HG02588 (cell line): ENCODE measurements at regions not wholly inside any gene's neighbourhood (a gene's known extent, or its start where the extent isn't known, plus 50 kb on each side); places are given as distances from the start of the nearest gene placed in this dataset.
"Not testable (repeated sequence)": the region's sequence is repeated elsewhere in the genome, so short reads cannot be mapped to it uniquely, and the experiment has no call there.

Experiments used
- ATAC-seq: cut with Tn5 transposase; IDR thresholded peaks from one replicate; pipeline ENCODE4 v1.9.1; 2021; ENCODE audit warnings: mild to moderate bottlenecking, moderate library complexity; ENCODE audit not compliant: unreplicated experiment

DNA sequence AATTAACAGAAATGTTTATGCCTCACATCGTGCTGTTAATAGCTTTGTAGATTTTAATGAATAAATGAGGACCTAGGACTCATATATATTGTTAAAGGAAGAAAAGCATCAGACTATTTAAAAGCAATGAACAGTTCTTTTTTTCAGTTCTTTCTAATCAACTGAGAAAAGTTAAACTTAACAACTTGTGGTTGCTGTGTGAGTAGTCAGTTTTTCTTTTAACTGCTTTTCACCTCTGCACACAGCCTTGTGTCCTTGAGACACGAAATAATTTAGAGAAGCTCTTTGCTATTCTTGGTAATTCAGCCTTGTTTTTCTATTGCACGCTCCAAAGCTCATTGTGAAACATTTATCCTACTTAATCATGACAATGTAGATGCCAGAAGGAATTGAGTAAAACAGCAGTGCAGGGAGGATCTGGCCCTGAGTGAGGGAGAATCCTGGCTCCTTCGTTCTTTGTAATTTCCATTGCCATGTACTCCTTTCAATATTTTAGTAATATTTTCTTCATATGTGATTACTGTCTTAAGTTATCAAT is 499.0 kb downstream of the PYDC2 start:
- ATAC-seq = no peak

GRCh38 chr3:191961022-191961421 is 500.1 kb downstream of the PYDC2 start:
- no peak for ATAC-seq

DNA sequence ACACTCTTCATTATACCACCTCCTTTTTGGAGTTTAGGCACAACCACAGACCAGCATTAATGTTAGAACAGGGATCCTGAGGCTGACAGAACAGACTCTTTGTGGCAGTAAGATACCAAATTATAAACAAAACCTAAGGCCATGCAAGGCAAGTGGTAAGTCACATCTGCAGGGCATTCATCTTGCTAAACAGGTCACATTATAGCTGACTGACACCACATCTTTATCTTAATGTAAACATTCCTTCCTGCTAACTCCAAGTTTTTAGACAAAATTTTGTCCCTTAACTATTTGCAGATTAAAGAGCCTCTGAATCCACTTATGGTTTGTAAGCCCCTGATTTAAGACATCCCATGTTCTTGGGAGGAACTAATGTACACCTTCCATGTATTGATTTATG is 500.6 kb downstream of the PYDC2 start:
- no peak for ATAC-seq

DNA sequence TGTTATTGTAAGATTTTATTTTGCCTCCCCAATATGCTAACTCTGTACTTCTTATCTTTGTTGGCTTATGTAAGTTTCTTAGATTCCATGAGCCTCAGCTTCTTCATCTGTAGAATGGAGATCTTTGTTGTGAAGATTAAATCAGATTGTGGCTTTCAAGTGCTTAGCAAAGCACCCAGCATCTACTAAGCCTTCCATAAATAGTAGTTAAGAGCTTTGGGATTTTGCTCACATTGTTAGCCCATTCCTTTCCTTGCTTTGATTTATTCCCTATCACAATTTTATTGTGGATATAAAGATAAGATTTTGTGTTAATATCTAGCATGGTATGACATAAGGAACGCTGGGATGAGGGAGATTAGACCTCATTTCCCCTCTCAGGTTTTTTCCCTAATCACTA is 501.4 kb downstream of the PYDC2 start:
- no peak for ATAC-seq

DNA sequence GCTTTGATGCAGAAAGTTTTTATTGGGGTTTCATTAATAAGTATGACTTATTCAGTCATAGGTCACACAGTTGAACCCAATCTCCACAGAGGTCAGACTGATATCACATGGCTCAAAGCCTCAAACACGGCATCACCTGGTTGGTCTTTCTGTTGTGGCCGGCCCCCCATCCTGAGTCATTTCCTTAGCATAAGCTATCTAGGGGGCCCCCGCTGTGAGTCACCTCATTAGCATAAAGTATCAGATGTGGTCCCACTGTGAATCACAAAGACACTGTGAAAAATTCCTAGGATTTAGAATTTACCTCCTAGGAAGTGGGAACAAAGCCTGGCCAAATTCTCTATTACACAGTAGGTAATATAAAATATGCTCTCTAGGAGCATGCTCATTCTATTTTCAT is 502.2 kb downstream of the PYDC2 start:
- peak; percentile 34 for ATAC-seq

- no peak for ATAC-seq
Observed at GRCh38 chr3:191966556-191966955, 505.6 kb downstream of the PYDC2 start.

- ATAC-seq = no peak
Observed at GRCh38 chr3:191968299-191968698, 507.3 kb downstream of the PYDC2 start.

- ATAC-seq = no peak
Observed at GRCh38 chr3:191972714-191973398, 511.9 kb downstream of the PYDC2 start.

DNA sequence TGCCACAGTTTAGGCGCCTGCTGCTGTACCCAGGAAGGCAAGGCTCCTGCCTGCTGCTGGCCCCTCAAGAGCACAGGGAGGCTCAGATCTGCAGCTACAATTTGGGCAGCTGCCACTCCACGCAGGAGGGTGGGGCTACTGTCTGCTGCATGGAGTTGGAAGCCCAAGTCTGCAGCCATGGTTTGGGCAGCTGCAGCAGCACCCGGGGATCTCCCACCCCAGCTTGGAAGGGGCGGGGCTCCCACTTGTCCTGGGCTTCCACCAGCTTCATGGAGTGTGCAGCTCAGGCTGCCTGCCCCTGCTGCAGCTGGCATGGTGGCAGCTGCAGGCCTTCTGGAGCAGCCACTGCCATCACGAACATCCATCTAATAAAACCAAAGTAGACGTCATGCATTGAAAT is 512.9 kb downstream of the PYDC2 start:
- no peak for ATAC-seq

GRCh38 chr3:191975936-191976335 is 515.0 kb downstream of the PYDC2 start:
- no peak for ATAC-seq

DNA sequence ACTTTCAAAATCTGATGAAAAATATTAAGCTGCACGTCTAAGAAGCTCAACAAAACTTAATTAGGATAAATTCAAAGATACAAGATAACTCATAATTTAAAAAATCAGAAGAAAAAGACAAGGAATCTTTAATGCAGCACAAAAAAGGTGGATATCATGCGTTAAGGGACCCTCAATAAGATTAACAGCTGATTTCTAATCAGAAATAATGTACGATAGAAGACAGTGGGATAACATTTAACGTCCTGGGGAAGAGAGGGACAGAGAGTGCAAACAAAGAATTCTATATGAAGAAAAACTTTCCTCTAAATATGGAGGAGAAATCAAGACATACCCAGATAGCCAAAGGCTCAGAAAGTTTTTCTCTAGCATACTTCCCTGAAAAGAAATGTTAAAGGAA is 519.5 kb downstream of the PYDC2 start:
- ATAC-seq = no peak

GRCh38 chr3:191982481-191982880 is 521.5 kb downstream of the PYDC2 start:
- no peak for ATAC-seq

- ATAC-seq = no peak
Observed at GRCh38 chr3:191985691-191986090, 524.7 kb downstream of the PYDC2 start.

DNA sequence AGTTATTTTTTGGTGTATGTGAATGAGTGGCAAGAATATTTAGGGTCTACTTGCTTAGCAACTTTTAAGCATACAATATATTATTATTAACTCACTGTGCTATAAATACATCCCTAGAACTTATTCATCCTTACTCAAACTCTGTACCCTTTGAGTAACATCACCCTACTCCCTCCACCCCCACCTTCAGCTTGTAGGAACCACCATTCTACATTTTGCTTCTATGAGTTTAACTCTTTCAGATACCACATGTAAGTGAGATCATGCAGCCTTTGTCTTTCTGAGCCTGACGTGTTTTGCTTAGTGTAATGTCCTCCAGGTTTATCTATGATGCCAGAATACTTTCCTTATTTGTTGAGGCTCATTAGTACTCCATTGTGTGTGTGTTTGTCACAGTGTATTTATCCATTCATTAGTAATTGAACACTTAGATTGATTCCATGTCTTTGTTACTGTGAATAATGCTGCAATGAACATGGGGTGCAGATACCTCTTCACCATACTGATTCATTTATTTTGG is 526.9 kb downstream of the PYDC2 start:
- ATAC-seq = no peak

DNA sequence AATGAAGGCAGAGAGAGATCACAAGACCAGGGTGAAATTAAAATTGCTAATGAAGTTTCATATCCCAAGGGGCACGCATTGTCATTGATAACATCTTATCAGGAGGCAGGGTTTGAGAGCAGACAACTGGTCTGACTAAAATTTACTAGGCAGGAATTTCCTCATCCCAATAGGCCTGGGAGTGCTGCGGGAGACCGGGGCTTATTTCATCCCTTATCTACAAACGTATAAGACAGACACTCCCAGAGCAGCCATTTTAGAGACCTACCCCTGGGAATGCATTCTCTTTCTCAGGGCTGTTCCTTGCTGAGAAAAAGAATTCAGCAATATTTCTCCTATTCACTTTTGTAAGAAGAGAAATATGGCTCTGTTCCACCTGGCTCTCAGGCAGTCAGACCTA is 533.0 kb downstream of the PYDC2 start:
- not testable (repeated sequence) for ATAC-seq

GRCh38 chr3:191997093-191997492 is 536.1 kb downstream of the PYDC2 start:
- no peak for ATAC-seq

- no peak for ATAC-seq
Observed at GRCh38 chr3:191997579-191998268, 536.8 kb downstream of the PYDC2 start.

GRCh38 chr3:192001218-192001617 is 540.3 kb downstream of the PYDC2 start:
- no peak for ATAC-seq

DNA sequence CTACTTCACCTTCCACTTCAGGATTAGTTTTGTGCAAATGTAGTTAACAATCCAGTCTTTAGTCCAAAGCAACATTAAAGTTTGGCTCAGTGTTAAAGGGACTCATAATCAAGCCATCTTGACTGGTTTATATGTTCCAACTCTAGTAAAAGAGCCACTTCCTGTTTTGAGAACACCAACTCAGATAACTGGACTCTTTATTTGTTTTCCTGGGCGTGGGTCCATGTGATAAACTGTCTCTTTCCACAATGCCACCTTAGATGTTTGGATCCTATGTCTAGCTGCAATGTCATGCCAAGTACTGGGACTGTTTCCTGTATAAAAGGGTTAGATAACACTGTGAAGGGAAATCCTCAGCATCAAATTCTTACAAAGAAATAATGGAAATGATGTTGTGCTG is 545.0 kb downstream of the PYDC2 start:
- ATAC-seq = no peak

DNA sequence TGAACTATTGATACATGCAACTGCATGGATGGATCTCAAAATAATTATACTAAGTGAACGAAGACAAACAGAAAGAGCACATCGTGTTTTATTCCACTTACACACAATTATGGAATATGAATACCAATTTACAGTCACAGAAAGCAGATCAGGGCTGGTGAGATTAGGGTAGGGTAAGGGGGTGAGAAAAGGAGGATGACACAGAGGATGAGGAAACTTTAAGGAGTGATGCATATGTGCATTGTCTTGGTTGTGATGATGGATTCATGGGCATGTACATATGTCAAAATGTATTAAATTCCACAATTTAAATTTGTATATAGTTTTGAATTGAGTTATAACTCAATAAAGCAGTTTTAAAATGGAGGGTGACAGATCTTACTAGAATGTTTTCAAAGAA is 548.9 kb downstream of the PYDC2 start:
- no peak for ATAC-seq

GRCh38 chr3:192010490-192010889 is 549.5 kb downstream of the PYDC2 start:
- ATAC-seq = no peak

DNA sequence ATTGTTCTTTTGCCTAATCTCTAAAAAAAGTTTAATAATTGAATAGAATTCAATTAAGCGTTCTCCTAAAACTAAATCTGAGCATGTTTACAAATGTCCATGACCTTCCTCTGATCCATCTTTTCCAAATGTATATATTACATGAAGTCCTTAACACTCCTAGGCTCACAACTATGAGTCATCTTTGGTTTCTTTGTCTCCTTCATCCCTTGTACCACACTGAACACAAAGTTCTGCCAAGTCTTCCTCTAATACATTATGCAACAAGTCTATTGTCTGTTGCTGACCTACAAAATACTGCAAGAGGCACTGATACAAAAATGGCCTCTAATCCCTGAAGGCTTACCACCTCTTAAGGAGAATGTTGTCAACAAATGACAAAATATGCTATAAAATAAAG is 550.2 kb downstream of the PYDC2 start:
- no peak for ATAC-seq
